GM23248 (cell line): ENCODE measurements at regions not wholly inside any gene's neighbourhood (a gene's known extent, or its start where the extent isn't known, plus 50 kb on each side); places are given as distances from the start of the nearest gene placed in this dataset.

ENCODE experiments used
- EZH2 ChIP-seq: fragments of 200-600 bp; sonication (generic); IDR thresholded peaks from 2 replicates; pipeline ENCODE4 v1.6.1; 2018; ENCODE audit warnings: antibody characterized with exemption, mild to moderate bottlenecking; ENCODE audit not compliant: insufficient read depth, poor library complexity, severe bottlenecking
- EZH2phosphoT487 ChIP-seq: fragments of 200-600 bp; sonication (generic); IDR thresholded peaks from 2 replicates; pipeline ENCODE4 v1.6.1; 2018; ENCODE audit warnings: antibody characterized with exemption, moderate library complexity, mild to moderate bottlenecking, low read depth; ENCODE audit not compliant: insufficient read depth

- TF ChIP-seq EZH2 (no peak), EZH2phosphoT487 (no peak)
Measured at GRCh38 chr5:118440496-118440895, 547.9 kb downstream of the DTWD2 start.
